CD14-positive monocyte (primary cell): ENCODE measurements at regions not wholly inside any gene's neighbourhood (a gene's known extent, or its start where the extent isn't known, plus 50 kb on each side); places are given as distances from the start of the nearest gene placed in this dataset.

ENCODE experiments used
- DNase-seq, 3 donors: peaks; one replicate each; pipeline ENCODE4 v3.0.0-alpha.2; 2011 to 2022
- H2AFZ ChIP-seq: 2 replicates; pipeline ENCODE4 v1.6.0; 2012; ENCODE audit warnings: mild to moderate bottlenecking, low read depth, low read length, inconsistent platforms; ENCODE audit not compliant: insufficient read depth, poor library complexity, severe bottlenecking
- H3K27ac ChIP-seq, 2 donors: 1 replicate in 1 of 2; 2 replicates in 1 of 2; pipeline ENCODE4 v1.5.1; 2012 to 2013; ENCODE audit warnings: low read length in 2 of 2, control low read depth in 1 of 2, inconsistent platforms in 1 of 2, low read depth in 1 of 2, mild to moderate bottlenecking in 1 of 2
- H3K27me3 ChIP-seq, 2 donors: one replicate each; pipeline versions ENCODE4 v1.6.0 to v1.6.1; 2011 to 2013; ENCODE audit warnings: low read length in 2 of 2; ENCODE audit not compliant: control insufficient read depth in 2 of 2, insufficient read depth in 2 of 2
- H3K36me3 ChIP-seq, 2 donors: replicated peaks in 1 of 2; 1 replicate in 1 of 2; 2 replicates in 1 of 2; pipeline versions ENCODE4 v1.5.1 to v1.6.1; 2012 to 2013; ENCODE audit warnings: low read length in 2 of 2, control low read depth in 1 of 2, inconsistent platforms in 1 of 2, mild to moderate bottlenecking in 1 of 2; ENCODE audit not compliant: insufficient read depth in 2 of 2, control insufficient read depth in 1 of 2
- H3K4me1 ChIP-seq, 2 donors: 1 replicate in 1 of 2; 2 replicates in 1 of 2; pipeline versions ENCODE4 v1.5.1 to v1.6.1; 2012 to 2013; ENCODE audit warnings: low read length in 2 of 2, control low read depth in 1 of 2, inconsistent platforms in 1 of 2, mild to moderate bottlenecking in 1 of 2, moderate library complexity in 1 of 2; ENCODE audit not compliant: insufficient read depth in 2 of 2, control insufficient read depth in 1 of 2
- H3K4me2 ChIP-seq: replicated peaks from 2 replicates; pipeline ENCODE3; 2012; ENCODE audit warnings: low read length, moderate library complexity, mild to moderate bottlenecking; ENCODE audit not compliant: poor library complexity, severe bottlenecking; ENCODE audit errors: extremely low read depth
- H3K4me3 ChIP-seq, 3 experiments: fragments of 200-600 bp in 1 of 3; sonication (generic) in 1 of 3; replicated peaks in 1 of 3; 1 replicate in 2 of 3; 2 replicates in 1 of 3; pipeline ENCODE4 v1.5.1; 2011 to 2013; ENCODE audit warnings: low read length in 3 of 3, mild to moderate bottlenecking in 3 of 3, control low read depth in 2 of 3, low read depth in 2 of 3, inconsistent platforms in 1 of 3, moderate library complexity in 1 of 3
- H3K79me2 ChIP-seq: 2 replicates; pipeline ENCODE4 v1.6.0; 2012; ENCODE audit warnings: mild to moderate bottlenecking, control low read depth, inconsistent platforms, low read length, moderate library complexity; ENCODE audit not compliant: insufficient read depth
- H3K9ac ChIP-seq: 2 replicates; pipeline ENCODE4 v1.6.0; 2017; ENCODE audit warnings: low read length, mild to moderate bottlenecking; ENCODE audit not compliant: insufficient read depth, poor library complexity, severe bottlenecking
- H3K9me3 ChIP-seq, 2 donors: replicated peaks in 1 of 2; 1 replicate in 1 of 2; 2 replicates in 1 of 2; pipeline versions ENCODE4 v1.5.1 to v1.6.1; 2012 to 2013; ENCODE audit warnings: low read length in 2 of 2, control low read depth in 1 of 2; ENCODE audit not compliant: control insufficient read depth in 1 of 2, insufficient read depth in 1 of 2
- H4K20me1 ChIP-seq: 2 replicates; pipeline ENCODE4 v1.6.0; 2012; ENCODE audit warnings: mild to moderate bottlenecking, low read length, control low read depth, moderate library complexity; ENCODE audit not compliant: insufficient read depth
- H3K27ac Mint-ChIP-seq, 7 donors: one replicate each; pipeline ENCODE4 v1.8.0; 2020; ENCODE audit warnings: mild to moderate bottlenecking in 7 of 7, mixed read lengths in 7 of 7, moderate library complexity in 6 of 7, inconsistent platforms in 2 of 7
- H3K27me3 Mint-ChIP-seq, 3 donors: one replicate each; pipeline ENCODE4 v1.8.0; 2021 to 2022; ENCODE audit warnings: low read depth in 3 of 3, mild to moderate bottlenecking in 3 of 3, mixed read lengths in 3 of 3, moderate library complexity in 3 of 3, inconsistent platforms in 1 of 3
- H3K36me3 Mint-ChIP-seq, 2 donors: one replicate each; pipeline ENCODE4 v1.8.0; 2020; ENCODE audit warnings: mixed read lengths in 2 of 2, inconsistent platforms in 1 of 2, mild to moderate bottlenecking in 1 of 2
- H3K4me1 Mint-ChIP-seq: one replicate; pipeline ENCODE4 v1.8.0; 2020; ENCODE audit warnings: mild to moderate bottlenecking, mixed read lengths
- H3K4me3 Mint-ChIP-seq, 2 donors: one replicate each; pipeline ENCODE4 v1.8.0; 2020; ENCODE audit warnings: mild to moderate bottlenecking in 2 of 2, mixed read lengths in 2 of 2, moderate library complexity in 1 of 2
- H3K9me3 Mint-ChIP-seq, 7 donors: one replicate each; pipeline ENCODE4 v1.8.0; 2020 to 2022; ENCODE audit warnings: mixed read lengths in 7 of 7, mild to moderate bottlenecking in 6 of 7, moderate library complexity in 6 of 7, inconsistent platforms in 2 of 7
- WGBS: methylation state at CpG from one replicate; pipeline ENCODE4 v1.1.5; 2013; ENCODE audit warnings: missing lambda C conversion rate; ENCODE audit not compliant: insufficient coverage; 5-methylcytosine and 5-hydroxymethylcytosine counted together
- intact Hi-C, 2 donors: fragments of 100-400 bp; cut with micrococcal nuclease; formaldehyde crosslinking; loops; one replicate each; pipeline versions ENCODE4 v1.15.0 to v1.15.1; 2023
- TF ChIP-seq, protein P1 (sequence below): fragments of 200-600 bp; IDR thresholded peaks from one replicate; pipeline ENCODE4 v1.8.0; 2022; ENCODE audit warnings: antibody characterized with exemption, mild to moderate bottlenecking

- DNase-seq: no peak
- Mint-ChIP-seq H3K9me3 (peaks cover 0 to 6% (median 4%) of the 10 kb centered on the region in 7 donors), H3K36me3 (no peaks in the 10 kb centered on the region), H3K27me3 (peaks cover 0 to 3% (median 3%) of the 10 kb centered on the region in 3 donors), H3K4me1 (no peaks in the 10 kb centered on the region), H3K27ac (no peak overlapping the region), H3K4me3 (no peak overlapping the region)
- Histone ChIP-seq H3K79me2 (no peaks in the 10 kb centered on the region), H3K36me3 (no peaks in the 10 kb centered on the region), H3K4me3 (no peak overlapping the region), H3K9ac (no peak overlapping the region), H2AFZ (no peak overlapping the region), H3K27me3 (no peaks in the 10 kb centered on the region), H3K9me3 (peaks cover 1 to 10% of the 10 kb centered on the region in 2 donors), H3K4me2 (no peak overlapping the region), H3K4me1 (no peaks in the 10 kb centered on the region), H3K27ac (no peak overlapping the region), H4K20me1 (no peaks in the 10 kb centered on the region)
- intact Hi-C loops: loop anchor here in 1 of 2 donors (10.0 kb wide), 1 partner anchor 108 kb away; no protein-coding TSS in a partner anchor
- TF ChIP-seq, protein P1, sequence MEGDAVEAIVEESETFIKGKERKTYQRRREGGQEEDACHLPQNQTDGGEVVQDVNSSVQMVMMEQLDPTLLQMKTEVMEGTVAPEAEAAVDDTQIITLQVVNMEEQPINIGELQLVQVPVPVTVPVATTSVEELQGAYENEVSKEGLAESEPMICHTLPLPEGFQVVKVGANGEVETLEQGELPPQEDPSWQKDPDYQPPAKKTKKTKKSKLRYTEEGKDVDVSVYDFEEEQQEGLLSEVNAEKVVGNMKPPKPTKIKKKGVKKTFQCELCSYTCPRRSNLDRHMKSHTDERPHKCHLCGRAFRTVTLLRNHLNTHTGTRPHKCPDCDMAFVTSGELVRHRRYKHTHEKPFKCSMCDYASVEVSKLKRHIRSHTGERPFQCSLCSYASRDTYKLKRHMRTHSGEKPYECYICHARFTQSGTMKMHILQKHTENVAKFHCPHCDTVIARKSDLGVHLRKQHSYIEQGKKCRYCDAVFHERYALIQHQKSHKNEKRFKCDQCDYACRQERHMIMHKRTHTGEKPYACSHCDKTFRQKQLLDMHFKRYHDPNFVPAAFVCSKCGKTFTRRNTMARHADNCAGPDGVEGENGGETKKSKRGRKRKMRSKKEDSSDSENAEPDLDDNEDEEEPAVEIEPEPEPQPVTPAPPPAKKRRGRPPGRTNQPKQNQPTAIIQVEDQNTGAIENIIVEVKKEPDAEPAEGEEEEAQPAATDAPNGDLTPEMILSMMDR: no peak
These were observed 87.5 kb downstream of the RGS2 start for GRCh38 chr1:192896376-192896775.

DNA sequence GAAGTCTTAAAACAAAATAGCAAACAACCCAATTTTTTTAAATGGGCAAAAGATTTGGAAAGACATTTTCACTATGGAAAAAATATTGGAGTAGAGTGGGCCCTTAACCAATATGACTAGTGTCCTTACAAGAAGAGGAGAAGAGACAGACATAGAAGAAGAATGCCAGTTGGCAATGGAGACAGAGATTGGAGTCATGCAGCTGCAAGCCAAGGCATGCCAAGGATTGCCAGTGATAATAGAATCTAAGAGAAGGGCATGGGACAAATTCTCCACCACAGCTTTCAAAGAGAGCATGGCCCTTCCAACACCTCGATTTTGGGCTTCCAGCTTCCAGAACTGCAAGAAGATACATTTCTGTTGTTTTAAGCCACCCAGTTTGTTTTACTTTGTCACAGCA lies 92.7 kb downstream of the RGS2 start:
- H2AFZ ChIP-seq: no peak overlapping the region
- H3K4me2 ChIP-seq: no peak overlapping the region
- Mint-ChIP-seq H3K4me1 (peaks cover 8% of the 10 kb centered on the region), H3K9me3 (no peaks in the 10 kb centered on the region), H3K27ac (no peak overlapping the region), H3K27me3 (no peaks in the 10 kb centered on the region), H3K36me3 (no peaks in the 10 kb centered on the region), H3K4me3 (no peak overlapping the region)
- DNase-seq: no peak
- TF ChIP-seq, protein P1: no peak
- no peak overlapping the region for H3K4me3 ChIP-seq
- no peak overlapping the region for H3K9ac ChIP-seq
- no peaks in the 10 kb centered on the region for H4K20me1 ChIP-seq
- intact Hi-C loops: loop anchor here in 1 of 2 donors (10.0 kb wide), 1 partner anchor 63 kb away; no protein-coding TSS in a partner anchor
- H3K4me1 ChIP-seq: peaks cover 5 to 7% of the 10 kb centered on the region in 2 donors
- H3K9me3 ChIP-seq: no peaks in the 10 kb centered on the region
- no CpG with 5 or more reads among the region's 1 CpG for WGBS
- H3K79me2 ChIP-seq: no peaks in the 10 kb centered on the region
- no peak overlapping the region for H3K27ac ChIP-seq
- H3K36me3 ChIP-seq: no peaks in the 10 kb centered on the region
- H3K27me3 ChIP-seq: no peaks in the 10 kb centered on the region
